Thyroid gland (tissue), 4 donors: ENCODE measurements at regions not wholly inside any gene's neighbourhood (a gene's known extent, or its start where the extent isn't known, plus 50 kb on each side); places are given as distances from the start of the nearest gene placed in this dataset.

Source experiments
- DNase-seq, 2 donors: peaks; one replicate each; pipeline ENCODE4 v3.0.0-alpha.2; 2019
- H3K27ac ChIP-seq, 3 donors: fragments of 200-600 bp; sonication (generic); 1 replicate in 2 of 3; 2 replicates in 1 of 3; pipeline ENCODE4 v1.5.1; 2016 to 2019; ENCODE audit warnings: mild to moderate bottlenecking in 1 of 3, moderate library complexity in 1 of 3
- H3K27me3 ChIP-seq: fragments of 200-600 bp; sonication (generic); one replicate; pipeline ENCODE4 v1.5.1; 2019
- H3K36me3 ChIP-seq, 2 donors: fragments of 200-600 bp; sonication (generic); one replicate each; pipeline ENCODE4 v1.5.1; 2016 to 2019
- H3K4me1 ChIP-seq, 2 donors: fragments of 200-600 bp; sonication (generic); one replicate each; pipeline ENCODE4 v1.5.1; 2017 to 2019
- H3K4me3 ChIP-seq, 3 donors: fragments of 200-600 bp; sonication (generic); replicated peaks in 1 of 3; 1 replicate in 2 of 3; 2 replicates in 1 of 3; pipeline ENCODE4 v1.5.1; 2016; ENCODE audit warnings: mild to moderate bottlenecking in 1 of 3
- H3K9me3 ChIP-seq: fragments of 200-600 bp; sonication (generic); one replicate; pipeline ENCODE4 v1.5.1; 2017
- CTCF ChIP-seq, 6 experiments: fragments of 200-600 bp in 3 of 6; fragments of 450-650 bp in 3 of 6; sonication (generic) in 3 of 6; IDR thresholded peaks; one replicate each; pipeline ENCODE4 v1.5.1; 2016 to 2019; ENCODE audit warnings: antibody characterized with exemption in 6 of 6, mild to moderate bottlenecking in 2 of 6, inconsistent platforms in 1 of 6, moderate library complexity in 1 of 6
- POLR2A ChIP-seq, 2 donors: fragments of 450-650 bp; IDR thresholded peaks; one replicate each; pipeline ENCODE4 v1.6.1; 2017; ENCODE audit warnings: antibody characterized with exemption in 2 of 2, mild to moderate bottlenecking in 2 of 2, moderate library complexity in 1 of 2
- WGBS, 2 donors: methylation state at CpG; one replicate each; pipeline ENCODE4 v1.1.5; 2017; 5-methylcytosine and 5-hydroxymethylcytosine counted together
- intact Hi-C: fragments of 100-400 bp; cut with DNase I; formaldehyde crosslinking; loops from one replicate; pipeline ENCODE4 v1.15.1; 2023

DNA sequence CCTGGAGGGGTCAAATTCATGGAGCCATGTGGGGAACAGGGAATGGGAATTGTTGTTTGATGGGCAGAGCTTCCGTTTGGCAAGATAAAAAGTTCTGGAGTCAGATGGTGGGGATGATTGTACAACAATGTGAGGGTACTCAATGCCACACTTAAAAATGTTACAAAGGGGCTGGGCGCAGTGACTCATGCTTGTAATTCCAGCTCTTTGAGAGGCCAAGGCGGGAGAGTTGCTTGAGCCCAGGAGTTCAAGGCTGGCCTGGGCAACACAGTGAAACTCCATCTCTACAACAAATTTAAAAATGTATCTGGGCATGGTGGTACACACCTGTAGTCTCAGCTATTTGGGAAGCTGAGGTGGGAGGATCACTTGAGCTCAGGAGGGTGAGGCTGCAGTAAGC lies 66.0 kb upstream of the DIO3 start:
- H3K4me3 ChIP-seq = no peak overlapping the region
- peaks cover 0 to 7% of the 10 kb centered on the region in 2 donors for H3K4me1 ChIP-seq
- no peaks in the 10 kb centered on the region for H3K9me3 ChIP-seq
- 92 to 96% methylated on average over 3 of the region's 3 CpGs for WGBS, 2 donors
- TF ChIP-seq CTCF (IDR thresholded peaks at IDR 0.05) = no peak
- TF ChIP-seq POLR2A (IDR thresholded peaks at IDR 0.05) = no peak
- H3K36me3 ChIP-seq = no peaks in the 10 kb centered on the region
- intact Hi-C loops = no loop called here
- no peaks in the 10 kb centered on the region for H3K27me3 ChIP-seq
- DNase-seq = no peak
- no peak overlapping the region for H3K27ac ChIP-seq

- H3K27ac ChIP-seq = no peak overlapping the region
- H3K4me3 ChIP-seq = no peak overlapping the region
- no peaks in the 10 kb centered on the region for H3K36me3 ChIP-seq
- no peaks in the 10 kb centered on the region for H3K9me3 ChIP-seq
- no peaks in the 10 kb centered on the region for H3K27me3 ChIP-seq
- TF ChIP-seq POLR2A (IDR thresholded peaks at IDR 0.05) = no peak
- TF ChIP-seq CTCF (IDR thresholded peaks at IDR 0.05) = no peak
- 46 to 58% methylated on average over 20 to 30 of the region's 30 CpGs for WGBS, 2 donors
- intact Hi-C loops = no loop called here
- no peak for DNase-seq
- H3K4me1 ChIP-seq = peaks cover 0 to 7% of the 10 kb centered on the region in 2 donors
Observed at GRCh38 chr14:101495827-101496775, 65.2 kb upstream of the DIO3 start.

- no peak overlapping the region for H3K27ac ChIP-seq
- no peaks in the 10 kb centered on the region for H3K9me3 ChIP-seq
- TF ChIP-seq POLR2A (IDR thresholded peaks at IDR 0.05) = no peak
- TF ChIP-seq CTCF (IDR thresholded peaks at IDR 0.05) = no peak
- no peaks in the 10 kb centered on the region for H3K27me3 ChIP-seq
- WGBS, 2 donors = 42 to 46% methylated on average over 16 of the region's 16 CpGs
- intact Hi-C loops = no loop called here
- peaks cover 0 to 7% of the 10 kb centered on the region in 2 donors for H3K4me1 ChIP-seq
- no peak overlapping the region for H3K4me3 ChIP-seq
- no peak for DNase-seq
- no peaks in the 10 kb centered on the region for H3K36me3 ChIP-seq
Observed at GRCh38 chr14:101496776-101497683, 64.3 kb upstream of the DIO3 start.

DNA sequence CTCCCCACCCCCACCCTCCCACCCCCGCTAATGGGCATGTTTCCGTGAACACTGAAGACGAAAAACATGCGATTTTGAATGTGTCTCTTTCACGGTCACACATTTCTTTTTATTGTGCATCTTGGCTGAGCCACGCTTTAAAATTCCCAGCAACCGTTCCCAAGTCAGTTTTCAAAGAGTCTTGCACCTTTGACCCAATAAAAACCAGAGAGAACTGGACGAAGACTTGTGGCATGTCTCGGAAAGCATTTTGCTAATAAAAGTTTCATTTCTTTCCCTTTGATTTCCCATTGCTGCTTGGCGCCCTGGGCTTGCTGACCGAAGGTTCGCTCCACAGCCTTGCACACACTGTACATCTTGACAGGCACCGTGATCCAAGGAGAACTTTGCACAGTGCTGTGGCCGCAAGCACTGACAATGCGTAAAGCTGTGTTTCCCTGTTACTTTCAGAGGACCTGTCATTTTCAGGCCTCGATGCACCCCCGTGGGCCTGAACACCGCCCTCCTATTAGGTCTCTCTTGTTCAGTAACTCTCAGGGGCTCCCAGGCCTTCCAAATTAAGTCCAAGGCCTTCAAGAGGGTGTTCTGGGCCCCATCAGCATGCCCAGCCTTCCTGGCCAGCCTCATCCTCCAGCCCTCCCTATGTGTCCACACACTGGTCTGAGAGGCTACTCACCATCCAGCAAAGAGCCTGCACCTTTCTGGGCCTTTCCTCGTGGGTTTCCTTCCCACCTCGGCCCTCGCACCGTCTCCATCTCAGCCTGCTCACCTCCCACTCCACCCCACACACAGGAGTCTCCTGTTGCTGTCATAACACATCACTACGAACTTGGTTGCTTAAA lies 63.4 kb upstream of the DIO3 start:
- intact Hi-C loops = no loop called here
- no peak overlapping the region for H3K27ac ChIP-seq
- DNase-seq = no peak
- H3K4me3 ChIP-seq = no peak overlapping the region
- TF ChIP-seq POLR2A (IDR thresholded peaks at IDR 0.05) (no peak), CTCF (IDR thresholded peaks at IDR 0.05) (no peak)
- H3K36me3 ChIP-seq = no peaks in the 10 kb centered on the region
- WGBS, 2 donors = 79 to 81% methylated on average over 23 of the region's 23 CpGs
- H3K27me3 ChIP-seq = no peaks in the 10 kb centered on the region
- peaks cover 0 to 7% of the 10 kb centered on the region in 2 donors for H3K4me1 ChIP-seq
- no peaks in the 10 kb centered on the region for H3K9me3 ChIP-seq
